B cell (primary cell): ENCODE measurements at regions not wholly inside any gene's neighbourhood (a gene's known extent, or its start where the extent isn't known, plus 50 kb on each side); places are given as distances from the start of the nearest gene placed in this dataset.

Source experiments
- ATAC-seq: fragments of 200-7000 bp; cut with Tn5 transposase; one replicate; pipeline ENCODE4 v1.10.0; 2021; ENCODE audit warnings: low read depth, mild to moderate bottlenecking, moderate number of reproducible peaks, moderate library complexity
- CTCF ChIA-PET: fragments of 350-600 bp; sonication (Branson Sonifier 250); formaldehyde crosslinking; loops from one replicate; lab custom pipeline; 2021; ENCODE audit warnings: antibody characterized with exemption, inconsistent platforms; lab: Charles Lee
- POLR2A ChIA-PET: fragments of 350-600 bp; sonication (Branson Sonifier 250); formaldehyde crosslinking; loops from one replicate; lab custom pipeline; 2021; ENCODE audit warnings: antibody characterized with exemption; lab: Charles Lee
- DNase-seq: peaks from one replicate; pipeline ENCODE4 v3.0.0; 2013
- H2AFZ ChIP-seq: 2 replicates; pipeline ENCODE4 v1.6.1; 2012; ENCODE audit warnings: mild to moderate bottlenecking, low read depth, low read length; ENCODE audit not compliant: insufficient read depth, poor library complexity, severe bottlenecking
- H3K27ac ChIP-seq, 2 donors: 1 replicate in 1 of 2; 2 replicates in 1 of 2; pipeline ENCODE4 v1.5.1; 2012 to 2013; ENCODE audit warnings: low read length in 2 of 2, mild to moderate bottlenecking in 2 of 2, moderate library complexity in 1 of 2
- H3K27me3 ChIP-seq, 4 experiments: fragments of 200-600 bp in 1 of 4; sonication (generic) in 1 of 4; replicated peaks in 1 of 4; 1 replicate in 2 of 4; 2 replicates in 2 of 4; pipeline versions ENCODE4 v1.6.1 to v1.7.0; 2013 to 2016; ENCODE audit warnings: low read length in 3 of 4, mild to moderate bottlenecking in 2 of 4, mixed read lengths in 1 of 4, moderate library complexity in 1 of 4; ENCODE audit not compliant: insufficient read depth in 4 of 4, control insufficient read depth in 3 of 4; ENCODE audit errors: control extremely low read depth in 1 of 4
- H3K36me3 ChIP-seq, 2 experiments: replicated peaks in 1 of 2; 1 replicate in 1 of 2; 2 replicates in 1 of 2; pipeline versions ENCODE4 v1.6.1 to v1.7.1; 2013; ENCODE audit warnings: low read length in 1 of 2; ENCODE audit not compliant: insufficient read depth in 2 of 2, control insufficient read depth in 1 of 2; ENCODE audit errors: control extremely low read depth in 1 of 2, extremely low read depth in 1 of 2
- H3K4me1 ChIP-seq, 2 donors: fragments of 200-600 bp in 1 of 2; sonication (generic) in 1 of 2; 1 replicate in 1 of 2; 2 replicates in 1 of 2; pipeline versions ENCODE4 v1.5.1 to v1.6.1; 2013 to 2017; ENCODE audit warnings: low read length in 2 of 2; ENCODE audit not compliant: control insufficient read depth in 2 of 2, insufficient read depth in 2 of 2
- H3K4me2 ChIP-seq: replicated peaks from 2 replicates; pipeline ENCODE3; 2012; ENCODE audit warnings: mild to moderate bottlenecking, low read depth, low read length; ENCODE audit not compliant: poor library complexity, severe bottlenecking
- H3K4me3 ChIP-seq, 5 experiments: fragments of 200-600 bp in 1 of 5; sonication (generic) in 1 of 5; 1 replicate in 3 of 5; 2 replicates in 2 of 5; pipeline versions ENCODE4 v1.5.1 to v1.7.0; 2011 to 2016; ENCODE audit warnings: low read length in 4 of 5, mild to moderate bottlenecking in 4 of 5, low read depth in 2 of 5, control low read depth in 1 of 5, moderate library complexity in 1 of 5; ENCODE audit not compliant: insufficient read depth in 1 of 5; ENCODE audit errors: control extremely low read depth in 1 of 5, extremely low read depth in 1 of 5
- H3K79me2 ChIP-seq: fragments of 200-600 bp; sonication (generic); one replicate; pipeline ENCODE4 v1.6.0; 2016; ENCODE audit warnings: low read length; ENCODE audit not compliant: control insufficient read depth, insufficient read depth
- H3K9ac ChIP-seq: fragments of 200-600 bp; sonication (generic); 2 replicates; pipeline ENCODE4 v1.6.1; 2017; ENCODE audit warnings: mild to moderate bottlenecking, low read length, moderate library complexity
- H3K9me3 ChIP-seq, 3 donors: one replicate each; pipeline versions ENCODE4 v1.6.1 to v1.7.1; 2013; ENCODE audit warnings: low read length in 2 of 3; ENCODE audit not compliant: control insufficient read depth in 2 of 3, insufficient read depth in 1 of 3; ENCODE audit errors: control extremely low read depth in 1 of 3
- H4K20me1 ChIP-seq: 2 replicates; pipeline ENCODE4 v1.6.0; 2012; ENCODE audit warnings: mild to moderate bottlenecking, low read length; ENCODE audit not compliant: insufficient read depth, control insufficient read depth, poor library complexity, severe bottlenecking
- H3K27ac Mint-ChIP-seq: one replicate; pipeline ENCODE4 v1.8.0; 2021; ENCODE audit warnings: mixed read lengths
- H3K27me3 Mint-ChIP-seq: one replicate; pipeline ENCODE4 v1.8.0; 2021; ENCODE audit warnings: mixed read lengths
- H3K4me1 Mint-ChIP-seq: one replicate; pipeline ENCODE4 v1.8.0; 2021; ENCODE audit warnings: mixed read lengths
- H3K4me3 Mint-ChIP-seq: one replicate; pipeline ENCODE4 v1.8.0; 2021; ENCODE audit warnings: mixed read lengths
- H3K9me3 Mint-ChIP-seq: one replicate; pipeline ENCODE4 v1.8.0; 2022; ENCODE audit warnings: mixed read lengths; ENCODE audit not compliant: insufficient read depth
- CTCF ChIP-seq: fragments of 200-600 bp; IDR thresholded peaks from one replicate; pipeline ENCODE4 v1.8.0; 2022; ENCODE audit warnings: antibody characterized with exemption, mild to moderate bottlenecking
- EZH2 ChIP-seq: IDR thresholded peaks from 2 replicates; pipeline ENCODE4 v1.6.1; 2012; ENCODE audit warnings: borderline replicate concordance, low read depth, mild to moderate bottlenecking, moderate library complexity, low read length; ENCODE audit not compliant: insufficient read depth, poor library complexity, severe bottlenecking
- intact Hi-C: fragments of 100-400 bp; cut with micrococcal nuclease; formaldehyde crosslinking; loops from one replicate; pipeline ENCODE4 v1.10.0; 2022

DNA sequence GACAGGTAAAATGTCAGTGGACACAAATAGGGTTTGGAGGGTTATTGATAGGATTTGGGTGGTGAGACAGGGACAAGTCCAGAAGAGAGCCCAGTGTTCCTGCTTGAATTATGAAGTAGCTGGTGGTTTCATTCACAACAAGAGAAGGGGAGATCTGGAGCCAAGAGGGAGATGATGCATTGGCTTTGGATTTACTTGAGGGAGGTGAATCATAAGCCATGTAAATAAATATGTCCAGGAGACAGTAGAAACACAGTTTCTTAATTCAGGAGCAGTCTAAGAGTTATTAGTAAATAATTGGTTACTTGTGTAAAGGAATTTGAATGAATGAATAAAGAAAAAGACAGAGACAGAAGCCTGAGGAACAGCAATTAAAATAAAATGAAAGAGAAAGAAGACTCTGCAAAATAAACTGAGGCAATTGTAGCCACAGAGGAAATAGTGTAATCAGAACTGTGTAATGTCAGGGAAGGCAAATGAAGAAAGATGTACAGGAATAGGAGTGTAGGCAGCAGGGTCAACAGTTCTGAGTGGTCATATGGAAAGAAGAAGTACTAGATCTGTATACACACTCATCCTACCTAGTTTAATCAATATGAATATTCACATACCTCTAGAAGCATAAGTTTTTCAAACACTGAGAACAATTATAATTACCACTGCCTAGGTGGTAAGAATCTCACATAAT, 50.2 kb upstream of the CXCL8 start:
- POLR2A ChIA-PET: no interaction called here
- Histone ChIP-seq H3K9ac (no peak overlapping the region), H3K4me1 (no peaks in the 10 kb centered on the region), H3K27me3 (no peaks in the 10 kb centered on the region), H3K27ac (no peak overlapping the region), H2AFZ (no peak overlapping the region), H3K4me2 (no peak overlapping the region), H4K20me1 (no peaks in the 10 kb centered on the region), H3K36me3 (no peaks in the 10 kb centered on the region), H3K79me2 (no peaks in the 10 kb centered on the region), H3K4me3 (no peak overlapping the region), H3K9me3 (no peaks in the 10 kb centered on the region)
- DNase-seq (no peak), ATAC-seq (no peak)
- Mint-ChIP-seq H3K4me1 (no peaks in the 10 kb centered on the region), H3K4me3 (no peak overlapping the region), H3K27ac (no peak overlapping the region), H3K27me3 (no peaks in the 10 kb centered on the region), H3K9me3 (peaks cover 2% of the 10 kb centered on the region)
- intact Hi-C loops: no loop called here
- CTCF ChIA-PET: no interaction called here
- TF ChIP-seq CTCF (no peak), EZH2 (no peak)
